NOMO-1 (cell line): ENCODE measurements at regions not wholly inside any gene's neighbourhood (a gene's known extent, or its start where the extent isn't known, plus 50 kb on each side); places are given as distances from the start of the nearest gene placed in this dataset.
A peak's percentile ranks its signal among the peaks of the same experiment; 100 is the strongest.
"Not testable (repeated sequence)": the region's sequence is repeated elsewhere in the genome, so short reads cannot be mapped to it uniquely, and the experiment has no call there.

ENCODE experiments used
- DNase-seq, 2 experiments: peaks; one replicate each; lab custom pipeline; 2025; ENCODE audit not compliant: unreplicated experiment in 2 of 2; lab: John Stamatoyannopoulos, UW

DNA sequence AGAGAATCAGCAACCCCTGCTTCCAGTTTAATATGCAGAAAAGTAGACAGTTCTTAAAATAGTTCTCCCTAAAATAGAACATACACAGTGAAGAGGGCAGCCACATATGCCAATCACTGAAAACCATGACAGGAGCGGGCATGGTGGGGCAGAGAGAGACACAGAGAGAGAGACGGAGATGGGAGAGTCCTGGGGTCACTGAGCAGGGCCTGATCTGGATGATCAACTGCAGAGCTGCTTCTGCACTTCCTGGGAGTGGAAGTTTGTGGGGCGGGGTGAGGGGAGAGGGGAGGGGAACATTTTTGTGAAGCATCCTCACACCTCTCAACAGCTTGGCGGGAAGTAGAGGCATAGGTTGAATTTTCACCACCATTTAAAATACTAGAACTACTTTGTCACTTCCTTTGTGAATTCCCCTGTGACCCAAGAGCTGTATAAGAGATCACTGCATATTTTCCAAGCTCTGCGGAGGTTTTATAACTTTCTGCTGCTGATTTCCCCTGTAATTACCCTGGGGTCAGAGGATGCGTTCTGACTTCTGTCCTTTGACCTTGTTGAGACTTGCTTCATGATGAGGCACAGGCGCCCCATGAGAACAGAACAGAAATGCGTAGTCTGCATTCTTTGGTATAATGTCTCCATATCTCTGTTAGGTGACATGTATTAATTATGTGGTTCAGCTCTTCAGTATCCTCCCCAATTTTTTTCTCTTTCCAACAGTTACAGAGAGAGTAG, 419.4 kb downstream of the BRD1 start:
- DNase-seq, result no peak

DNA sequence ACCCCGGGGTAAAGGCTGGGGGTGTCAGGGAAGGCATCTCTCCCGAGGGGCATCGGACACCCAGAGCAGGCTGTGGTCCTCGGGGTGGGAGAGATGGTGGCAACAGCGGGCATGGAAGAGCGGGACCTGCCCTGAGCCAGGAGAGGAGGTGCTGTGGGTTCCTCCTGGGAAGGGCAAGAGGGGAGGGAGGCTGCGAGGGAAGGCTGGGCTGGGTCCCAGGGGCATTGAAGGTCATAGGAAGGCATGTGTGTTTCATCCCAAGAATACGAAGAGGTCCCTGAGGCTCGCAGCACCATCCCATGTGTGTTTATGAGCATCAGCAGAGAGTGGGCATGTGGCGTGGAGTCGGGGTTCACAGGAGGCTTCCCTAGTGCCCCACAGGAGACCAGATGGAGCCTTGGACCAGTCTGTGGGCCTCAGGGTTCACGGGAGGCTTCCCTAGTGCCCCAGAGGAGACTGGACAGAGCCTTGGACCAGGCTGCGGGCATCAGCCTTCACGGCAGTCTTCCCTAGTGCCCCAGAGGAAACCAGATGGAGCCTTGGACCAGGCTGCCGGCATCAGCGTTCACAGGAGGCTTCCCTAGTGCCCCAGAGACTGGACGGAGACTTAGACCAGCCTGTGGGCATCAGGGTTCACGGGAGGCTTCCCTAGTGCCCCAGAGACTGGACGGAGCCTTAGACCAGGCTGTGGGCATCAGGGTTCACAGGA, 420.6 kb downstream of the BRD1 start:
- DNase-seq, result no peak

GRCh38 chr22:49406047-49406650, 421.5 kb downstream of the BRD1 start:
- no peak for DNase-seq

DNA sequence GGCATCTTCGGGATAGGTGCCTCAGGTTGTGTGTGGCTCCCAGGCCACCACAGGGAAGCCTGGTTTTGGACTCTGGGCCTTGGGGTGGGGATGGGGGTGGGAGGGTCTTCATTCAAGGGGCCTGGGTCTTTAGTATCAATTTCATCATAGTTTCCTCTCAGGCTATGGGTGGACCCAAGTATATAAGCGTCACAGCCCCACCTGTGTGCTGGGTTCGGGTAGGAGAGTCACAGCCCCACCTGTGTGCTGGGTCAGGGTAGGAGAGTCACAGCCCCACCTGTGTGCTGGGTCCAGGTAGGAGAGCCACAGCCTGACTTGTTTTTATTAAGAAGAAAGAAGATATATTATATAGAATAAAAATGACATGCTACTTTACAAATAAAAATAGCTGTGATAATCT, 422.1 kb downstream of the BRD1 start:
- DNase-seq, result no peak

- DNase-seq, result peak in 1 of 2 experiments; percentile 44
Measured at GRCh38 chr22:49404576-49405241, 423.0 kb downstream of the BRD1 start.

GRCh38 chr22:49404020-49404419, 423.7 kb downstream of the BRD1 start:
- DNase-seq, result no peak

DNA sequence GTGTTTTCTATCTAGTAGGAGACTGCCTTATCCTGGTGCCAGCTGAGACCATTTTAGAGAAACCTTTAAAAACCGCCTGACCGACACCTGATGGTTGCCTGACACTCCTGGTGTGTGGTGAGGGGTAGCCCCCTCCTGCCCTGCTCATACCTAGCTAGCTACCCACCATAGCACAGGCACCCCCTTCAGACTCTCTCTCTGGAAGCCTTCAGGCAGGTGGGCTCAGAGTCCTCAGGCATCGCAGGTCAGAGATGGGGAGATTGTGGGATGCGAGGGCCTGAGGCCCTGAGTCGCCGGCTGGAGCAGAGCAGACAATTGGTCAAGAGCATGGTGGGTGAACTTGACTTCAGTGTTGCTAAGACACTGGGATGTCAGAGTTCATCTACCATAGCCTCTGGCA, 424.6 kb downstream of the BRD1 start:
- DNase-seq, result no peak

DNA sequence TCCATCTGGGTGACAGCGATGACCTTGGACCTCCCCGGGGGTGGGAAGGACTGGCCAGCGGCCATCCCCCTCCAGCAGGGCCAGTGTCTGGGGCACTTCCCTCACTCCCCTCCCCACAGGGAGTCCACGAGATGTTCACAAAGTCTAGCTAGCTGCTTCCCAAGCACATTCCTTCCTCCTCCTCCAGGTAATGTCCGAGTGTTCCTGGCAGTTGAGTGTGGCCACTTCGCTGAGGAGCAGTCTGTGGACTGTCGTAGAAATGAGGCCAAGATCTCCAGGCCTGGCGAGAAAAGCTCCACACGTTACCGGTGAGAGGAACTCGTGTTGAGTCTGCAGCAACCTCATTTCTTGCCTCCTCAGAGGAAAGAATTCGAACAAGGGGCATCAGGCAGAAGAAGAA, 425.5 kb downstream of the BRD1 start:
- no peak for DNase-seq

GRCh38 chr22:49400941-49401598, 426.6 kb downstream of the BRD1 start:
- no peak for DNase-seq

- no peak for DNase-seq
Measured at GRCh38 chr22:49400136-49400940, 427.3 kb downstream of the BRD1 start.

DNA sequence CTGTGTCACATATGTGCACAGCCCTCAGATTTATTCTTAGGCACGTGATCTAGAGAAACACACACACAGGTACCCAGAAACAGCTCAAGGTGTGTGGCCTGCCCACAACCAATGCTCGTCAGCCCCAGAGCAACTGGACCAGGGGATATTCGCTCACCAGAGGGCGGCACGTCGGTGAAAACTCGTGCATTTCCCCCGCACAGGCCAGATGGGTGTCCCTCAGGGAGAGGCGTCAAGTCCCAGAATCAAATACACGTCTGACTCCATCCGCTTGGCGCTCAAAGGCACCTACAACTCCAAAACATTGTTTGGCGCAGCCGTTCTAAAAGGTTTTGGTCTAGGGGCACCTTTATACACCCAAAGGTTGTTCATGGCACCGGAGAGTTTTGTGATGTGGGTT, 429.0 kb downstream of the BRD1 start:
- DNase-seq, result no peak

DNA sequence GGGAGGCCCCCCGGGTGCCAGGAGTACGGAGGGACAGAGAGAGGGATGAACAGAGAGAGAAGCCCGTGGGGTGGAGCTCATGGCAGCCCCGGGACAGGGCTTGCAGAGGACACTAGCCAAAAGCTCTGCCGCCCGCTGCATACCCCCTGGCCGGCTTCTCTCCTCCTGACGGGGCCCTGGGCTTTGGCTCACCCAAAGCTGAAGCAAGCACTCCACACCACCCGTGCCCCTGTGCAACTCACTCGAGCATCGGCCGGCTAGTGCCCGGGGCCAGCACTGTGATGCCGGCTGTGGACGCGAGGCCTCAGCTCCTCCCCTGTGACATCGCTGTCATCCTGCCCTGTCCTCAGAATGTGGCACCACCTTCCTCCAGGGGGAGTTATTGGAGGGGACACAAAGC, 429.6 kb downstream of the BRD1 start:
- no peak for DNase-seq

DNA sequence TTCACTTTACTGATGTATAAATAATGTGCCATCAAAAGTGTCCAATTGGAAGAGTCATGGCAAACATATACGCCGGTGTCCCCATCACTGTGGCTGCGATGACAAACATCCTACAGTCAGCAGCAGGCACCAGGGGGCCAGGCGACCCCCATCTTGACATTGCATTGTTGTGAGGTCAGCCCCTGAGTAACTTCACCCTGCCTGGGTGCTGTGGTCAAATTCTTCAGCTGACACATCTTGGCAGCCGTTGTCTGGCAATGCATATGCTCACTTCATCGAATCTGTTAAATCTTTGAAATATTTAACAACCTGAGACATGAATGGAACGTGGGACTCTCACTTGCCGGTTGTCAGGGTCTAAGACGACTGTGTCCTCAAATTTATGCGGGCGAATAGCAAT, 430.9 kb downstream of the BRD1 start:
- DNase-seq, result no peak

DNA sequence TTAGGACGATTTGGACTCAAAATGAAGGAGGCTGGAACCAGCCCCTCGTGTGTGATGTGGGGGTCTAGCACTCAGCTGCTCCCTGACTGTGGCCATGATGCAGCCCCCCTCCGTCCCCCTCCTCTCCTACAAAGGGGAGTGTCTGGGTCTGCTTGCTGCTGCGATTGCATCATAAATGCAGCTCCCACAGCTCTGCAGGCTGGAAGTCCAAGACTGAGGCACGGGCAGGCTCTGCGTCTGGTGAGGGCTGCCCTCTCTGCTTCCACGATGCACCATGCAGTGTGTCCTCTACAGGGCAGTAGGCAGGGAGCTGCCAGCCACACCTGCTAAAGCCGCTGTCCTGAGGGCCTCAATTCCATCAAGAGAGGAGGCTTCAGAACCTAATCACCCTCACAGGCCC, 432.1 kb downstream of the BRD1 start:
- DNase-seq, result no peak

DNA sequence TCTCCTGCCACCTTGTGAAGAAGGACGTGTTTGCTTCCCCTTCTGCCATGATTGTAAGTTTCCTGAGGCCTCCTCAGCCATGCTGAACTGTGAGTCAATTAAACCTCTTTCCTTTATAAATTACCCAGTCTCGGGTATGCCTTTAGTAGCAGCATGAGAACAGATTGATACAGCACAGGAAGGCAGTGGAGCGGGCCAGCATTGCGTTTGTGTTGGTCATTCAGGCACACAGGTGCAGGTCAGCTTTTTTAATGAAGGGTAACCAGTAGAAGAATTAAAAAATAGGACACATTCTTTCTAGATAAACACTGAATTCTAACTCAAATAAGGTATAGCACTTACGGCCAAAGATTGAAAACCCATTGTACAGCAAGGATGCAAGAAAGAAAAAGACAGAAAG, 432.6 kb downstream of the BRD1 start:
- DNase-seq, result not testable (repeated sequence)

GRCh38 chr22:49394116-49394785, 433.4 kb downstream of the BRD1 start:
- no peak for DNase-seq

DNA sequence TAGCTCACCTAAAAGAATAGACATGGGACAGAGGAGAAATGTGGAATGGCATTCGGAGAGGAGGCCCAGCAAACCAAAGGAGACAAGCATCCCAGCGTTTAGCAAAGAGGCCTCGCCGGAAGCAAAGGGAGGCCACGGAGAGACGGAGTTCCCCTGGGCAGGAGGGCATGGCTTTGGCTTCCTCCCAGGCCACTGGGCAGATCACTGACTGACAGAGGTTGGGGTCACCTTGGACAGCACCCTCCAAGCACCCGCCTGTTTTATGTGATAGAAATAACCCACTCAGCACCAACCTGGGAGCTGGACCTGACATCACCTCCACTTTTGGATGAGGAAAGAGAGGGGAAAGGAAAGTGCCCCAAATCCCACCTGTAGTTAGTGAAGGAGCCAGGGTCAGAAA, 434.1 kb downstream of the BRD1 start:
- DNase-seq, result no peak

DNA sequence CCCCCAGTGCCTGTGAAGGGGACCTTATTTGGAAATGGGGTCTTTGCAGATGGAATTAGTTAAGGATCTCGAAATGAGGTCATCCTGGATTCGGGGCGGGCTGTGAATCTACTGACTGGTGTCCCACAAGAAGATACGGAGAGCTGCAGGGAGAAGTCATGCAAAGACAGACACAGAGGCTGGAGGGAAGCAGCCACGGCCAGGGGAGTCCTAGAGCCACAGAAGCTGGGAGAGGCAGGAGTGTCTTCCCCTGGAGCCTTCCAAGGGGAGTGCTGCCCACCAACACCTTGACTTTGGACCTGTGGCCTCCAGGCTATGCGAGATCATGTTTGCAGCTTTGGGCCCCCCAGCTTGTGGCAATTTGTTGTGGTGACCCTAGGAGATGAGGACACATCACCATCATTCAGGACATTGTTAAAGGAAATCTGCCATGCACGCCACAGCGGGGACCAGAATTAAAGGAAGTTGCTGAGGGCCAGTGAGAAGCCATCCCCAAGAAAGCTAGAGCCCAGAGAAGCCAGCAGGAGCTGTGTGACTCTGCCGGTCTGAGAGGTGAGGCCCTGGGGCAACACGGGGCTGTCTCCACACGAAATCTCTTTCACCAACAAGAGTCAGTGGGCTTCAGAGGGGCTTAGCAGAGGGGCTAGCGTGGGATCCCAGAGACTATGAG, 434.7 kb downstream of the BRD1 start:
- DNase-seq, result no peak

GRCh38 chr22:49392247-49392646, 435.4 kb downstream of the BRD1 start:
- DNase-seq, result no peak
